ENCODE measurements at regions not wholly inside any gene's neighbourhood (a gene's known extent, or its start where the extent isn't known, plus 50 kb on each side); places are given as distances from the start of the nearest gene placed in this dataset.

DNA sequence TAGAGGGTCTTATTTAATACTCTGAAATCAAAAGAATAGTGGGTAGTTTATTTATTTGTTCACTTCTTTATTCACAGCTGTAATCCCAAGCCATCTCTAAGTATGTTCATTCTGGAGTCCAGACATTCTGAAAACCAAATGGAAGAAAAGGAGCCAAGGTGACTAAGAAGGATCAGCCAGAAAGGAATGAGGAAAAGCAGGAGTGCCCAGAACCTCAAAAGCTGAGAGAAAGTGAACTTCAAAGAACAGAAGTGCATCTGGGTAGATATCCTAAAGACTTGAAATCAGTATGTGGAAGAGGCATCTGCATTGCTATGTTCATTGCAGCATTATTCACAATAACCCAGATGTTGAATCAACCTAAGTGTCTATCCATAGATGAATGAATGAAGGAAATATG, 94.8 kb downstream of the VIP start:
- TF ChIP-seq CTCF (conservative IDR thresholded peaks at IDR 0.05) (no peak), EZH2 (IDR thresholded peaks at IDR 0.05; ENCODE audit: low read depth) (no peak)
